GM21528 (cell line): ENCODE measurements at regions not wholly inside any gene's neighbourhood (a gene's known extent, or its start where the extent isn't known, plus 50 kb on each side); places are given as distances from the start of the nearest gene placed in this dataset.
"Not testable (repeated sequence)": the region's sequence is repeated elsewhere in the genome, so short reads cannot be mapped to it uniquely, and the experiment has no call there.

ENCODE experiments used
- ATAC-seq: cut with Tn5 transposase; IDR thresholded peaks from one replicate; pipeline ENCODE4 v1.9.1; 2021; ENCODE audit warnings: mild to moderate bottlenecking, moderate library complexity; ENCODE audit not compliant: unreplicated experiment, low FRiP score

DNA sequence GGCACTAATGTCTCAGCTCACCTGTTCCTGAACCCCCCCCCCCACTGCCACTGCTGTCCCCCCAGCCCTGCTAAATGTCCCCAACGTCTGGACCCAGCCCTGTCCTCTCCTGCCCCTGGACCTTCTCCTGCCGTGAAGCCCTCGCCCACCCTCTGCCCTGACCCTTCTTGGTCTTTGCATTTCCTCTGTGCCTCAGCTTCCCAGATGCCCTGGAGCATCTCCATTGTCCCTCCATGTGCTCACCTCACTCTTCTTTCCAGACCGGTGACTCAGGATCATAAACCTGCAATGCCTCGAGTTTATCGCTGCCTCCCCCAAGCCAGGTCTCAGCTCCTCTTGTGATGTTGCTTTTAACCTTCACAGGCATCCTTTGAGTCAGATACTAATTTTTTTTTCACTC, 416.4 kb downstream of the BRD1 start:
- ATAC-seq = no peak

DNA sequence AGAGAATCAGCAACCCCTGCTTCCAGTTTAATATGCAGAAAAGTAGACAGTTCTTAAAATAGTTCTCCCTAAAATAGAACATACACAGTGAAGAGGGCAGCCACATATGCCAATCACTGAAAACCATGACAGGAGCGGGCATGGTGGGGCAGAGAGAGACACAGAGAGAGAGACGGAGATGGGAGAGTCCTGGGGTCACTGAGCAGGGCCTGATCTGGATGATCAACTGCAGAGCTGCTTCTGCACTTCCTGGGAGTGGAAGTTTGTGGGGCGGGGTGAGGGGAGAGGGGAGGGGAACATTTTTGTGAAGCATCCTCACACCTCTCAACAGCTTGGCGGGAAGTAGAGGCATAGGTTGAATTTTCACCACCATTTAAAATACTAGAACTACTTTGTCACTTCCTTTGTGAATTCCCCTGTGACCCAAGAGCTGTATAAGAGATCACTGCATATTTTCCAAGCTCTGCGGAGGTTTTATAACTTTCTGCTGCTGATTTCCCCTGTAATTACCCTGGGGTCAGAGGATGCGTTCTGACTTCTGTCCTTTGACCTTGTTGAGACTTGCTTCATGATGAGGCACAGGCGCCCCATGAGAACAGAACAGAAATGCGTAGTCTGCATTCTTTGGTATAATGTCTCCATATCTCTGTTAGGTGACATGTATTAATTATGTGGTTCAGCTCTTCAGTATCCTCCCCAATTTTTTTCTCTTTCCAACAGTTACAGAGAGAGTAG, 419.4 kb downstream of the BRD1 start:
- no peak for ATAC-seq

DNA sequence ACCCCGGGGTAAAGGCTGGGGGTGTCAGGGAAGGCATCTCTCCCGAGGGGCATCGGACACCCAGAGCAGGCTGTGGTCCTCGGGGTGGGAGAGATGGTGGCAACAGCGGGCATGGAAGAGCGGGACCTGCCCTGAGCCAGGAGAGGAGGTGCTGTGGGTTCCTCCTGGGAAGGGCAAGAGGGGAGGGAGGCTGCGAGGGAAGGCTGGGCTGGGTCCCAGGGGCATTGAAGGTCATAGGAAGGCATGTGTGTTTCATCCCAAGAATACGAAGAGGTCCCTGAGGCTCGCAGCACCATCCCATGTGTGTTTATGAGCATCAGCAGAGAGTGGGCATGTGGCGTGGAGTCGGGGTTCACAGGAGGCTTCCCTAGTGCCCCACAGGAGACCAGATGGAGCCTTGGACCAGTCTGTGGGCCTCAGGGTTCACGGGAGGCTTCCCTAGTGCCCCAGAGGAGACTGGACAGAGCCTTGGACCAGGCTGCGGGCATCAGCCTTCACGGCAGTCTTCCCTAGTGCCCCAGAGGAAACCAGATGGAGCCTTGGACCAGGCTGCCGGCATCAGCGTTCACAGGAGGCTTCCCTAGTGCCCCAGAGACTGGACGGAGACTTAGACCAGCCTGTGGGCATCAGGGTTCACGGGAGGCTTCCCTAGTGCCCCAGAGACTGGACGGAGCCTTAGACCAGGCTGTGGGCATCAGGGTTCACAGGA, 420.6 kb downstream of the BRD1 start:
- no peak for ATAC-seq

DNA sequence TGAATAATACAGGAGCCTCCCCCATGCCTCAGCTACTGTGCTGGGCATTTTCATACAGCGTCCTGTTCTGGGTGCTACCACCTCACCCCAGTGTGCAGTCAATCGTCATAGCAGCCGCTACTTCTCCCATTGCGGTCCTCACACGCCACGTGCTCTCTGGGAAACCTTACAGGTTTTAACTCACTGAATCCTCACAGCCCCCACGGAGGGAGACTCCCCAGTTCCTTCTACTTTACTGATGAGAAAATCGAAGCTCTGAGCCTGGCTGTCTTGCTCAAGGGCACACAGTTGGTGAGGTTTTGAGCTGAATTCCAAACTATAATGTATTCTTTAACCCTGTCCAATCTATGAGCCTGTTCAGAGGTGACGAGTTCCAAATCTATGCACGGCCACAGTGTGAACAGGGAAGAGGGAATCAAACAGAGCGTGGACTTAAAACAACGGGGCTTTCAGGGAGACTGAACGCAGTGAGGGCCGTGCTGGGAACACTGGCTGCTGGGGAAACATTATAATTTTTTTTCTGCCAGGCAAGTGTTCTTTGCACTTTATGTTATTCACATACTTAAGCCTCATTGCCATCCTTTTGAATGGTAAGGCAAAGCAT, 421.5 kb downstream of the BRD1 start:
- ATAC-seq = no peak

DNA sequence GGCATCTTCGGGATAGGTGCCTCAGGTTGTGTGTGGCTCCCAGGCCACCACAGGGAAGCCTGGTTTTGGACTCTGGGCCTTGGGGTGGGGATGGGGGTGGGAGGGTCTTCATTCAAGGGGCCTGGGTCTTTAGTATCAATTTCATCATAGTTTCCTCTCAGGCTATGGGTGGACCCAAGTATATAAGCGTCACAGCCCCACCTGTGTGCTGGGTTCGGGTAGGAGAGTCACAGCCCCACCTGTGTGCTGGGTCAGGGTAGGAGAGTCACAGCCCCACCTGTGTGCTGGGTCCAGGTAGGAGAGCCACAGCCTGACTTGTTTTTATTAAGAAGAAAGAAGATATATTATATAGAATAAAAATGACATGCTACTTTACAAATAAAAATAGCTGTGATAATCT, 422.1 kb downstream of the BRD1 start:
- no peak for ATAC-seq

DNA sequence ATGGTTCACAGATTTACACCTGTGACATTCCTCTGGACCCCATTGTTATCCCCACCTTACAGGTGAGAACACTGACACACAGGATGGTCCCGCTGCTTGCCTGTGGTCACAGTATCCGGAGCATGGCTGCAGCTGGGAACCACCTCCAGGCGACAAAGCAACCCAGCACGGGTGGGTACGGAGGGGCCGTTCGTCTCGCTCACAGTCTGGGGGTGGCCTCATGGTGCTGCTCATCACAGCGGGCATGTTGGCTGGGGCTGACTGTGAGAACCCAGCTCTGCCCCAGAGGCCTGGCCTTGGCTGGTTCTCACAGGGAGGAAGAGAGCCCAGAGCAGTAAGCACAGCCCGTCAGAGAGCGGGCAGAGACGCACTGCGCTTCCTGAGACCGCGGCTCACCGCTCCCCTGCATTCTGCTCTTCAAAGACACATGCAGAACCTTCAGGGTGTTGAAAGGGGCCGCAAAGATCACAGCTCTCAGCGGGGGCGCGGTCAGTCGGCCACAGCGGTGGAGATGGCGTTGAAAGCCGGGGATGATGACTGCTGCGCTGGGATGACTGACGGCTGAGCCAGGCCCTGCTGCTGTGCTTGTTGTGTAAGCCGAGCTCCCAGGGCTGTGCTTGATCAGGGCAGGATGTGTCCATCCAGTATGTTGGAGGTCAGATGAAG, 423.0 kb downstream of the BRD1 start:
- no peak for ATAC-seq

DNA sequence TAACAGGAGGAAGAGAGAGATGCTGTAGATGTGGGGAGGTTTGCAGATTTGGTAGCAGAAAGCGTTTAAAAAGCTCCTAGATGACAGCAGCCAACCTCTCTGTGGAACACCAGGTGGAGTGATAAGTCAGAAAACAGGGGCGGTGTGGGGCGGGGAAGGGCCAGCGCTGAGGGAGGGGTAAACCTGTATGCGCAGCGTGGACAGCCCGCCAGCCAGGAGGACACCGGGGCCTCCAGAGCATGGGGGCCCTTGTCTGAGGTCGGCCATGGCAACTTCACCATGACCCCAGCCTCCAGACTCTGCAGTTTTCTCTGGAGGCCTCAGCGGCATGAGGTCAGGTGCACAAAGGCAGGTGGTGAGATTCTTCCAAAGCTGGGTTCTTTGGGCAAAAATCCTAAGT, 423.7 kb downstream of the BRD1 start:
- no peak for ATAC-seq

DNA sequence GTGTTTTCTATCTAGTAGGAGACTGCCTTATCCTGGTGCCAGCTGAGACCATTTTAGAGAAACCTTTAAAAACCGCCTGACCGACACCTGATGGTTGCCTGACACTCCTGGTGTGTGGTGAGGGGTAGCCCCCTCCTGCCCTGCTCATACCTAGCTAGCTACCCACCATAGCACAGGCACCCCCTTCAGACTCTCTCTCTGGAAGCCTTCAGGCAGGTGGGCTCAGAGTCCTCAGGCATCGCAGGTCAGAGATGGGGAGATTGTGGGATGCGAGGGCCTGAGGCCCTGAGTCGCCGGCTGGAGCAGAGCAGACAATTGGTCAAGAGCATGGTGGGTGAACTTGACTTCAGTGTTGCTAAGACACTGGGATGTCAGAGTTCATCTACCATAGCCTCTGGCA, 424.6 kb downstream of the BRD1 start:
- ATAC-seq = no peak

DNA sequence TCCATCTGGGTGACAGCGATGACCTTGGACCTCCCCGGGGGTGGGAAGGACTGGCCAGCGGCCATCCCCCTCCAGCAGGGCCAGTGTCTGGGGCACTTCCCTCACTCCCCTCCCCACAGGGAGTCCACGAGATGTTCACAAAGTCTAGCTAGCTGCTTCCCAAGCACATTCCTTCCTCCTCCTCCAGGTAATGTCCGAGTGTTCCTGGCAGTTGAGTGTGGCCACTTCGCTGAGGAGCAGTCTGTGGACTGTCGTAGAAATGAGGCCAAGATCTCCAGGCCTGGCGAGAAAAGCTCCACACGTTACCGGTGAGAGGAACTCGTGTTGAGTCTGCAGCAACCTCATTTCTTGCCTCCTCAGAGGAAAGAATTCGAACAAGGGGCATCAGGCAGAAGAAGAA, 425.5 kb downstream of the BRD1 start:
- no peak for ATAC-seq

DNA sequence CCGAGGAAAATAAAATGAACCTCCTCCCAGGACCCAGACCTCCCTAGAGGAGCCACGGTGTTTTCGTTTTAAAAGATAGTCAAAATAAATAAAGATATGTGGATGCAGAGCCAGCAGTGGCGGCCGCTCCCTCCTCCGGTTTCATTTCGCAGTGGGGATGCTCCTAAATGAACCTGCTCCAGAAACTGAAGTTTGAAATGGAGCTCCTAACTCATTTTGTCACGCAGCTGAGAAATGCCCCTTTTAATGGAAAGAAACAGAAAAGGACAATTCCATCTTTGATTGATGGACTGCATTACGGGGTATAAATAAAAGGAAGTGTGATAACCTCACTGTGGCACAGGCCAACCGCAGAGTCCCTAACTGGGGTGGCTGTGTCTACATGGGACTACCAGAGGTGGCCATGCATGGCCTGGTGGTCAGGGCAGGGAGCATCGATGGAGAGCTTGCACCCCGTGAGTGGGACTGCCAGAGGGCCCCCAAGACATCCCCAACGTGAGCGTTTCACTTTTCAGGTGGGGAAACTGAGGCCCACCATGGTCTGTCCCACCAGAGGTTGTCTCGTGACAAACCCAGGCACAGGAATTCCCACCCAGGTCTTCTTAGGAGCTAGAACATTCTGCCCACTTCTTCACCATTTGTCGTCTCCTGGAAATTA, 426.6 kb downstream of the BRD1 start:
- no peak for ATAC-seq

DNA sequence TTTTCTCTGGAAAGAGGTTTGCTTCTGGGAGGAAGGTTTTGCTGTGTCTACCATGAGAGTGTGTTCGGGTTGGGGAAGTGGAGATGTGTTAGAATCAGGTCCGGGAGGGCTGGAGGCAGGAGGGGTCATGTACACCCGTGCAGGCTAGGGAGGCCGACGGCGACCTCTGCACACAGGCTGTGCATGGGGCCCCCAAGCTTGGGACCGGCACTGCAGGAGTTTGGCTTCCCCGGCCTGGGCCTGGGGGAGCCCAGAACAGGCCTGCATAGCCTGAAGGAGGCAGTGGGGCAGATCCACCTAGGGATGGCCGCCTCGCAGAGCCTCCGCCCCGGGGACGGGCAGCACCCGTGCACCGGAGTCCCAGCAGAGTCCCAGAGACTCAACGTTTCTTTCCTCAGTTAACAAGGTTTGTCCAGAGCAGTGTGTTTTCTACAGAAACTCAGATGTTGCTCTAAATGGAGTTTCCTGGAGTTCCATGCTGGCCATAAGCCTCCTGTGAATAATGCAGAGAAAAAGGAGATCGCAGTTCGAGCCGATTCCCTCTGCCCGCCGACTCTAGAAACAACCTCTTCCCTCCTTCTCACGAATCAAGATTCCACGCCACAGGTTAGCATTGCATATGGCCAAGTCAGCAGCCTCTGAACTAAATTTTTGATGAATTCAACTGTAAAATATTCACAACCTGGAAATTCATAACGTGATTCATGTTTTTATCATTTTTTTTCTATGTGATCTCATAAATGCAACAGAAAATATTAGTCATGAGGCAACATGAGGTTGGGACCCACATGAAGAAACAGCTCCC, 427.3 kb downstream of the BRD1 start:
- no peak for ATAC-seq

DNA sequence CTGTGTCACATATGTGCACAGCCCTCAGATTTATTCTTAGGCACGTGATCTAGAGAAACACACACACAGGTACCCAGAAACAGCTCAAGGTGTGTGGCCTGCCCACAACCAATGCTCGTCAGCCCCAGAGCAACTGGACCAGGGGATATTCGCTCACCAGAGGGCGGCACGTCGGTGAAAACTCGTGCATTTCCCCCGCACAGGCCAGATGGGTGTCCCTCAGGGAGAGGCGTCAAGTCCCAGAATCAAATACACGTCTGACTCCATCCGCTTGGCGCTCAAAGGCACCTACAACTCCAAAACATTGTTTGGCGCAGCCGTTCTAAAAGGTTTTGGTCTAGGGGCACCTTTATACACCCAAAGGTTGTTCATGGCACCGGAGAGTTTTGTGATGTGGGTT, 429.0 kb downstream of the BRD1 start:
- ATAC-seq = no peak

DNA sequence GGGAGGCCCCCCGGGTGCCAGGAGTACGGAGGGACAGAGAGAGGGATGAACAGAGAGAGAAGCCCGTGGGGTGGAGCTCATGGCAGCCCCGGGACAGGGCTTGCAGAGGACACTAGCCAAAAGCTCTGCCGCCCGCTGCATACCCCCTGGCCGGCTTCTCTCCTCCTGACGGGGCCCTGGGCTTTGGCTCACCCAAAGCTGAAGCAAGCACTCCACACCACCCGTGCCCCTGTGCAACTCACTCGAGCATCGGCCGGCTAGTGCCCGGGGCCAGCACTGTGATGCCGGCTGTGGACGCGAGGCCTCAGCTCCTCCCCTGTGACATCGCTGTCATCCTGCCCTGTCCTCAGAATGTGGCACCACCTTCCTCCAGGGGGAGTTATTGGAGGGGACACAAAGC, 429.6 kb downstream of the BRD1 start:
- ATAC-seq = no peak

DNA sequence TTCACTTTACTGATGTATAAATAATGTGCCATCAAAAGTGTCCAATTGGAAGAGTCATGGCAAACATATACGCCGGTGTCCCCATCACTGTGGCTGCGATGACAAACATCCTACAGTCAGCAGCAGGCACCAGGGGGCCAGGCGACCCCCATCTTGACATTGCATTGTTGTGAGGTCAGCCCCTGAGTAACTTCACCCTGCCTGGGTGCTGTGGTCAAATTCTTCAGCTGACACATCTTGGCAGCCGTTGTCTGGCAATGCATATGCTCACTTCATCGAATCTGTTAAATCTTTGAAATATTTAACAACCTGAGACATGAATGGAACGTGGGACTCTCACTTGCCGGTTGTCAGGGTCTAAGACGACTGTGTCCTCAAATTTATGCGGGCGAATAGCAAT, 430.9 kb downstream of the BRD1 start:
- ATAC-seq = no peak

DNA sequence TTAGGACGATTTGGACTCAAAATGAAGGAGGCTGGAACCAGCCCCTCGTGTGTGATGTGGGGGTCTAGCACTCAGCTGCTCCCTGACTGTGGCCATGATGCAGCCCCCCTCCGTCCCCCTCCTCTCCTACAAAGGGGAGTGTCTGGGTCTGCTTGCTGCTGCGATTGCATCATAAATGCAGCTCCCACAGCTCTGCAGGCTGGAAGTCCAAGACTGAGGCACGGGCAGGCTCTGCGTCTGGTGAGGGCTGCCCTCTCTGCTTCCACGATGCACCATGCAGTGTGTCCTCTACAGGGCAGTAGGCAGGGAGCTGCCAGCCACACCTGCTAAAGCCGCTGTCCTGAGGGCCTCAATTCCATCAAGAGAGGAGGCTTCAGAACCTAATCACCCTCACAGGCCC, 432.1 kb downstream of the BRD1 start:
- ATAC-seq = no peak

DNA sequence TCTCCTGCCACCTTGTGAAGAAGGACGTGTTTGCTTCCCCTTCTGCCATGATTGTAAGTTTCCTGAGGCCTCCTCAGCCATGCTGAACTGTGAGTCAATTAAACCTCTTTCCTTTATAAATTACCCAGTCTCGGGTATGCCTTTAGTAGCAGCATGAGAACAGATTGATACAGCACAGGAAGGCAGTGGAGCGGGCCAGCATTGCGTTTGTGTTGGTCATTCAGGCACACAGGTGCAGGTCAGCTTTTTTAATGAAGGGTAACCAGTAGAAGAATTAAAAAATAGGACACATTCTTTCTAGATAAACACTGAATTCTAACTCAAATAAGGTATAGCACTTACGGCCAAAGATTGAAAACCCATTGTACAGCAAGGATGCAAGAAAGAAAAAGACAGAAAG, 432.6 kb downstream of the BRD1 start:
- ATAC-seq = not testable (repeated sequence)

DNA sequence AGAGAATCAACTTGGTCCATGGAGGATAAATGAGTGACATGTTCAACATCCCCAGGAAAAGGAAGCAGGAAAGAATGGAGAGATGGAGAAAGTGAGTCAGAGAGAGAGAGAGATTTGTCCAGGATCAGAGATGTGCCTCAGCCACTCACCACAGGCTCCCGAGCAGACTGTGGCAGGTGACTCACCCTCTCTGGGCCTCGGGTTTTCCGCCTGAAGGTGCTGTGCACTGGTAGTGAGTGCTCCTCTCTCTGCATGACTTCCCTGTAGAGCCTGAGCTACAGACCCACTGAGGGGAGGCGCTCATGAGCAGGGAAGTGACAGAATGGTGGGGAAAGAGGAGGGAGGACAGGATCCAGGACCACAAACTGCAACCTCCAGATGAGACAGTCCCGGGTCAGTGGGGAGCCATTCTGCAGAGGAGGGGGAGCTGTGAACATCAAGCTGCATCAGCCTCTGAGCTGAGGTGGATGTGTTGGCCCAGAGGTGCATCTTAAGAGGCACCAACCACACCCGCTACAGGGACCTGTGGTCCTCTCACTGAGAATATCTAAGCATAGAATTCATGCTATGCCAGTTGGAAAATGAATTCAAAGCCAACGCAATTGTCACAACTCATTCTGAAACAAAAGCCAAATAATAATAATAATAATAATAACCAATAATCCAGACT, 433.4 kb downstream of the BRD1 start:
- ATAC-seq = no peak

DNA sequence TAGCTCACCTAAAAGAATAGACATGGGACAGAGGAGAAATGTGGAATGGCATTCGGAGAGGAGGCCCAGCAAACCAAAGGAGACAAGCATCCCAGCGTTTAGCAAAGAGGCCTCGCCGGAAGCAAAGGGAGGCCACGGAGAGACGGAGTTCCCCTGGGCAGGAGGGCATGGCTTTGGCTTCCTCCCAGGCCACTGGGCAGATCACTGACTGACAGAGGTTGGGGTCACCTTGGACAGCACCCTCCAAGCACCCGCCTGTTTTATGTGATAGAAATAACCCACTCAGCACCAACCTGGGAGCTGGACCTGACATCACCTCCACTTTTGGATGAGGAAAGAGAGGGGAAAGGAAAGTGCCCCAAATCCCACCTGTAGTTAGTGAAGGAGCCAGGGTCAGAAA, 434.1 kb downstream of the BRD1 start:
- ATAC-seq = no peak

DNA sequence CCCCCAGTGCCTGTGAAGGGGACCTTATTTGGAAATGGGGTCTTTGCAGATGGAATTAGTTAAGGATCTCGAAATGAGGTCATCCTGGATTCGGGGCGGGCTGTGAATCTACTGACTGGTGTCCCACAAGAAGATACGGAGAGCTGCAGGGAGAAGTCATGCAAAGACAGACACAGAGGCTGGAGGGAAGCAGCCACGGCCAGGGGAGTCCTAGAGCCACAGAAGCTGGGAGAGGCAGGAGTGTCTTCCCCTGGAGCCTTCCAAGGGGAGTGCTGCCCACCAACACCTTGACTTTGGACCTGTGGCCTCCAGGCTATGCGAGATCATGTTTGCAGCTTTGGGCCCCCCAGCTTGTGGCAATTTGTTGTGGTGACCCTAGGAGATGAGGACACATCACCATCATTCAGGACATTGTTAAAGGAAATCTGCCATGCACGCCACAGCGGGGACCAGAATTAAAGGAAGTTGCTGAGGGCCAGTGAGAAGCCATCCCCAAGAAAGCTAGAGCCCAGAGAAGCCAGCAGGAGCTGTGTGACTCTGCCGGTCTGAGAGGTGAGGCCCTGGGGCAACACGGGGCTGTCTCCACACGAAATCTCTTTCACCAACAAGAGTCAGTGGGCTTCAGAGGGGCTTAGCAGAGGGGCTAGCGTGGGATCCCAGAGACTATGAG, 434.7 kb downstream of the BRD1 start:
- no peak for ATAC-seq
